Stimulated activated CD4-positive, alpha-beta T cell treated with anti-CD3 and anti-CD28 coated beads, TNF-alpha, amount 100 ng/mL, for 1 hour (primary cell): ENCODE measurements at regions not wholly inside any gene's neighbourhood (a gene's known extent, or its start where the extent isn't known, plus 50 kb on each side); places are given as distances from the start of the nearest gene placed in this dataset.

Experiments
- DNase-seq, 3 donors: peaks; one replicate each; pipeline ENCODE4 v3.0.0-alpha.2; 2020; ENCODE audit warnings: low read depth in 3 of 3, low spot score in 1 of 3

DNA sequence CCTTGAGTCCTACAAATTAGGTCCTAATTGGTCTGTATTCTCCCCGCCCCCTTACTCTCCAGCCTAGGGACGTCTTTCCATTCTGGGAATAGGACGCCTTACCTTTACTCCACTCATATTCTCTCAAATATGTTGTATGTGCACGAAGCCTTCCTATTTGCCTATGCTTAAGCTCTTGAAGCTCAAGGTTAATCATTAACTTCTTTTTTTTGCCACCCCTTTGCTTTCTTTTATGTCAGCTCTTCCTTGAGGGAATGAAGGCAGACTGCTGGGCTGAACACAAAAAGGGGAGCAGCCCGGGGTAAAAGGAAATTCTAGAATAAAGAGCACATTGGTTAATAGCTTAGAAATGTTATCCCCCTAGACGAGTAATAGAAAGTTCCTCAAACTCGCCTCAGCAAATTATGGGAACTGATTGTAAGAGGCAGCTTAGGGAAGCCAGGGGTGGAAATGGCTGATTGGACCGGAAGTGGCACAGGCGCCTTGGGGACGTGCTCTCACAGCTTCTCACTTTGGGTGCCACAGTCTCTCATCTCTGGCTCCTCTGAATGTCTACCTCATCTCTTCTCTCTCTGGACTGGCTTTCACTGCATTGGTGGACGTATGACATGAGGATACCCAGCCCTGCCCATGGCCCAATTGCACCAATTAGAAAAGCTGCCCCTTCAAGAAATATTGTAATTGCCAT lies 122.3 kb upstream of the IL12B start:
- no peak for DNase-seq

DNA sequence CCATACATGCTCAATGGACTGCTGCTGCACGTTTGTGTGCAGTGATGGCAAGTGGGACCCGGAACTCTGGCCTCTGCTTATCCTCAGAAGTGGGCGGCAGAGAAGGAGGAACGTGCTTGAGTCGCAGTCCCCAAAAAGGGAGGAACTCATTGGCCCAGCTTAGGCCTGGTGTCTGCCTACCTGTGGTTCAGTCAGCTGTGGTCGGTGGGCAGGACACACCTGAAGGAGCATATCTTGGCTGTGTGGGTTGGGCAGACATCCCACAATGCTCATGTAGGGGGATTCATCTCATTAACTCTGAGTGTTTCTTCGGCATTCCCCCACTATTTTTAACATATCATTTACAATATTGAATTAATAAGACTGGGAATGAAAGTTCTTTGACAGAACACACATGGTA lies 122.9 kb upstream of the IL12B start:
- no peak for DNase-seq

DNA sequence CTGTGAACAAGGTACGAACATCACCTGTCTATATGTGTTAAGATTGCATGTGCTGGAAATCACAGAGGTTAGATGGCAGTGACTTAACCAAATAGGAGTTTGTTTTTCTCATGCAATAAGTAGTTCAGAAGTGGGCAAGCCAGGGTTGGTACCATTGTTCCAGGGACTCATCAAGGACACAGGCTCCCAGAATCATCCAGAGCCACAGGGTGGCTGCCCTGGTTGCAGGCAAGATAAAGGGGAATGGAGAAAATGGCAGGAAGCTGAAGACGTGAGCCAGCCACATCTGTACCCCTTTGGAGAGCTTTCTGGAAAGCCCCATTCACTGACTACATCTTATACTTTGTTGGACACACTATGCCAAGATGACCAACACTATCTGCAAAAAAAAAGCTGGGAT lies 126.0 kb upstream of the IL12B start:
- DNase-seq = no peak

DNA sequence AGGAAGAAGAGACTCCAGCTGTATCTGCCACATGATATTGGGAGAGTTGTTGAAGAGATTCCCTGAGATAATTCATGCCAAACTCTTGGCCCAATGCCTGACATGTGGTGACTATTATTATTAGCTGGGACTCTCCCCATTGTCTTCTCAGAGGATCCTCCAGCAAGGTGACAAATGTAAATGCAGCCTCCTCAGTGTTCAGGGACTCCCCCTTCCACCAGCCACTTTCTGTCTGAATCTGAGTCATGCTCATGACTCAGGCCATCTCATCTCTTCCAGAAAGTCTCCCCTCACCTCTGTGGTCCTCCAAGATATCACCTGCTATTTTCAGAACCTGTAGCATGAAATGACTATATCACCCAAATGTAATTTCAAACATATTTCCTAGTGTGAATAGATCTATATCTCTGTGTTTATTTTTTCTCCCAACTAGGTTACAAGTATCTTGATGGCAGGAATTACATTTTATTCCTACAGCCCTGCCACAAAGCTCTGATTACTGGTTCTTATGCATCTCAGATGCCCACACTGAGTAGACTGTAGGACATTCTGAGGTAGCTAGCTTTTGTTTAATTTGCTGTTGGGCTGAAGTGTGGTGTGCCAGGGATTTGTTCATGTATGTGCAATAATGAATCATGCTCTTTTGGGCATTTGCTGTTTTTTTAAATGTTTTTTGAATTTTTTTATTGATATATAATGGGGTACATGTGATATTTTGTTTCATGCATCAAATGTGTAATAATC lies 126.6 kb upstream of the IL12B start:
- no peak for DNase-seq

DNA sequence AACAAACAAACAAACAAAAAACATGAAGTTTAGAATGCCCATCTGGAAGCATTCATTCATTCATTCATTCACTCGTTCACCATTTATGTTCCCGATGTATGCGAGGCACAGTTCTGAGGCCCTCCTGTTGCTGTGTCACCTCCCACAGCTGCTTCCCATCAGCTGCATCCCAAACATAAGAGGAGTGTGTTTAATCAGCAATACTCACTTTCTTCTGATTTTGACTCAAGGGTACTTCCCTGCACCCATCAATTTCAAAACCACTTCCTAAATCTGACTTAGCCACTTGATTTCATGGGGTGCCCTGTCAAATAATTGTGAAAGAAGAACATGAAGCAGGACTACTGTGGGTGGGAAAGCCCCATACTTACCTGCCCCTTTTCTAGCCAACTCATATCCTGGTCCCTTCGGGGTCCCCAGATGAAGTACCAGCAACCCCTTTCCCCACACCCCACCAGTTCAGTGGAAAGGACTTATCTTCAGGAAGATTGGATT lies 128.0 kb upstream of the IL12B start:
- no peak for DNase-seq

DNA sequence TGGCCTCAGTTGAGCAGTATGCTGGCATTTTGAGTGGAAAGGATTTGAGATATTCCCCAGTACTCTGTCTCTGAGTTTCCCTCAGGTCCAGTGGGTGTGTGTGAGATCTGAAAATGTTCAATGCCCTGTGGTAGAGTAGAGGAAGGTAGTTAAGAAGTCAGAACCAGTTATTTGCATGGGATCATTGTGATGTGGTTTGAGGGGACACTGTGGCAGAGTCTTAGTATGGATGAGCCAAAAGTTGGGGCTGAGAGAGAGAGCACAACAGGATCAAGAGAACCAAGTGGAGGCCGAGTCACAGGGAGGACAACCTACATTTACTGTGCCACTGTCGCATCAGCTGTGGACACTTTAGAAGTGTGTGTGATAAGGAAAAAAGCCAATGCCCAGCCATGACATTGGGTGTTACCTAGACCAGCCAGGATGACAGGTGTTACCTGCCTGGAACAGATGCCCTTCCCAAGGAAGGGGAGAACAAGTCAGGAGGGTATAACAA lies 128.9 kb upstream of the IL12B start:
- DNase-seq = no peak

DNA sequence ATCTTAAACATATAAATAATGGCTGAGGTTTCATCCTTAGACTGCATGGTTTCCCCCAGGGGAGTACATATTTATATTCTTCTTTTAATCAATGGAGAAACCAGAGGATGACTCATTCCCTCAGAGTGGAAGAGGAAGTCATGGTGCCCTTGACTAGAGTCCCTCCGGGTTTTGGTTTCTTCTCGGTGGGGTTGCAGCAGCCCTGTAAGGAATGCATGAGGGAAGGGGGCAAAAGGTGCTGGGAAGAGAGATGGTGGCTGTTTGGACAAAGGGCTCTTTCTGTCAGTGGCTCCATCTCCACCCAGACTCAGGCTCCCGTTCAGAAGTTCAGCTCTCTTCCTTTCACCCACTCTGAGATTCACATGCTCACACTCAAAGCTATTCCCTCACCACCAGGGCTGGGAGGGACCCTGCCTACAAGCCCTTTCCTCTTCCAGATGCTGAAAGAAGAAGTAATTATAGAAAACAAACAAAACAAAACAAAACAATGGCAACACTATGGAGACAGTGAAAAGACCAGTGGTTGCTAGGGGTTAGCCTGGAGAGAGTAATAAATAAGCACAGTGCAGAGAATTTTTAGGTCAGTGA lies 129.8 kb upstream of the IL12B start:
- no peak for DNase-seq

DNA sequence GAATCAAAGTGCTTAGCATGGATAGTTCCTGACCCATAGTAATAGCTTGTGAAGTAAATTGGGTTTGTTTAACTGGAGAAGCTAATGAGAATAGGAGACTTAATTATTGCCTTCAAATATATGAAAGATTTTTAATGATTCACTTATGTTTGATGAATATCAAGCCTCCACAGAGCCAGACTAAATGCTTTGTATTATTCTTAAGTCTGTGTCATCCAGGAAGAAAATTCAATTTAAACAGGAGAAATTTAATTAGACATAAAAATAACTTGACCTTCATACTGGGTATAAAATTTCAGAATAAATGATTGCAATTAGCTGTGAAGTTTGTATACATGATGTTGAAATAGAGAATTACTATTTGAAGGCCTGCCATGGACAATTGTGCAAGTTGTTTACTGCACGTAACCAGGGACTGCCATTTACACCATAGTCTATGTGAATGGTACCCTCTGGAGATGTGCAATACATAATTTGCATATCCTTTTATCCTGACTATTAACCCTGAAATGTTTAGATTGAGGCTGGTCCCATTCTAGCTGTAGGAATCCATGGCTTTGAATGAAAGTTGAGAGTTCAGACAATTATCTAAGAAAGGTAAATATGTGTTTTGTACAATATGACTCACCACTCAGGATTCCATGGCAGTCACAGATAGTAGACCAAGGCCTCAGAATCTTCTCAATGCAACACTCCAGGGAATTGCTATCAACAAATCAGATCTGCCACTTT lies 133.5 kb upstream of the IL12B start:
- no peak for DNase-seq

DNA sequence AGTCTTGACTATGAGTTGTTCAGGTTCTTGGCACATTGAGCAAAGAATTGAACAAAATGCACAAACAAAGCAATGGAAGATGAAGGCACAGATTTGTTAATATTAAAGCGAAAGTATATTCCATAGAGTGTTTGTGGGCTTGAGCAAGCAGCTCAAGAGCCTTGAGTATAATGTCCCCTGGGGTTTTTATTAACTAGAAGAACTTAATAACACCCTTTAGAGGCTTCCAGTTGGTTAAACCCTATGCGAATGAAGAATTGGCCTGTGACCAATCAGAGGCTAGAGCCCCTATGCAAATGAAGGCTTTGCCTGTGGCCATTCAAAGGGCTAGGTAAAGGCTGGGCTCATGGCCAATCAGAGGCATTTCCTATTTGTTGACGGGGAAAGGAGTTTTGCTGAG lies 135.3 kb upstream of the IL12B start:
- no peak for DNase-seq

DNA sequence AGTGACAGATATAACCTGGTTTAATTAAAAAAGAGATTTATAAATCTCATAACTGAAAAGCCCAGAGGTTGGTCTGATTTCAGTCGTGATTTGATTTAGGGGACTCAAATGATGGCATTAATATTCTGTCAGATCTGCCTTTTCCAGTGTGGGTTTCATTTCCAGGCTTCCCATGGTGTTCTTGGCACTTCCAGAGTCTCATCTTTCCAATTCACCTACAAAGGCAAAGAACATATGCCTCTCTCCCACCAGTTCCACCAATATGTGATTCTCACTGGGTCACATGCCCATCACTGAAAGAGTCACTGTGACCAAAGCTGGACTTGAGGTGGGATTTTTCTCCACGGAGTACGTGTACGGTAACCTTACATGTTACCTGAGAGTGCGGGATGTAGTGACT lies 137.4 kb upstream of the IL12B start:
- no peak for DNase-seq

DNA sequence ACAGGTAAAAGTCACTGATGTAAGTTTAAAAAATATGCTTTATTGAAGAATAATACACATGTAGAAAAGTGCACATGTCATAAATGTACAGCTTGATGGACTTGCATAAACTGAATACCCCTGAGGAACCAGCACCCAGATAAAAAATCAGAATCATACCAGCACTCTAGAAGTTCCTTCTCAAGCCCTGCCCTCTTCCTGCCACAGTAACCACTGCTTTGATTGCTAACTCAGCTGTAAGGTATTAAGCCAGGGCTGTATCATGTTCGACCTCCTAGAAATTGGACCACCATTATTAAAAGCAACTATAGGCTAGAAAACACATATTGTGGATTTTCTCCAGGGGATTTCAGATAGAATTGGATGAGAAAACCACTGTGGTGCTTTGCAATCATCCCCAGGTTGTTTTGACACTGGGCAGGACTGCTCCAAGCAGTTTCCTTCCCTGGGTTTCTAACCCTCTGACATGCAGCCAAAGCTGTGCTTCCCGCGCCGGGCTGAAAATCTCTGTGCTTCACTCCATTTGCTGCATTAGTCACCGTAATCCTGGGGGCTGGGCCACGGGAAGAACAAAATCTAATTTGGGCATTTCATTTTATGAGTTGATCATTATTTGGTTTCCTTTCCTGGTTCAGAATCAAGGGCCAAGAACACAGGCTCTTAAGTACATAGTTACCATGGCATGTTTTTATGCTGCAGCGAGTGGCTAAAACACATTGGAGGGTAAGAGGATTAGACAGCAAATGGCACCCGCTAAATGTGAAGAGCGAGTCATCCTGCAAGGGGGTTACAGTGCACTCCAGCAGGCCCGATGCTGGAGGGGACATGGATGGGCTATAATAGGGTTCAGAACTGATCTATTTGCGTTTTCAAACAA lies 139.4 kb upstream of the IL12B start:
- DNase-seq = no peak

DNA sequence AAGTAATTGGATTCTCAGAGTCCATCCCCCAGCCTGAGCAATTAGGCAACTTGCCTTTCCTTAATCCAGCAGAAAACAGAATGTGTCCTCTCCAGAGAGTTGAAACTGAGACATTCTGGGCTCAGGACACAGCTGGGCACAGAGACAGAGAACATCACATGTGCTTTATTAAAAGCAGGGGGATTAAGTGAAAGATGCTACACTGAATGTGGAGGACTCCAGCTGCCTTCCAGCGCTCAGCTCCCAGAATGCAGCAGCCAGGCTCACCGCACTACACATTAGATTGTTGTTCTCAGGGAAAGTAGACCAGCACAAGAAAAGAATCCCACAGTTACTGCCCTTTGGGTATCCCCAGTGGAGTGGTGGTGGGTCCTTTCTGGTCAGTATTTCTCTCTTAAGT lies 141.6 kb upstream of the IL12B start:
- DNase-seq = no peak

DNA sequence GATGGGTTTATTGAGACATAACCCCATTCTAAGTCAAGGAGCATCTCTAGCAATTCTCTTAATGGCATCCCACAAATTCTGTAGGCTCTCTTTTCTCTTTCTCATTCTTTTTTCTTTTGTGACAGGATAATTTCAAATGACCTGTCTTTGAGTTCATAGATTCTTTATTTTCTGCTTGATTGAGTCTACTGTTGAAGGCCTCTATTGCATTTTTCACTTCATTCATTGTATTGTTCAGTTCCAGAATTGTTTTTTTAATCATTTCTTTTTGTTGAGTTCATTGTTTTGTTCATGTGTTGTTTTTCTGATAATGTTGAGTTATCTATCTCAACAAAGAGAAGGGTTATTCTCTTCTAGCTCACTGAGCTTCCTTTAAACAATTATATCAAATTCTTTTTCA lies 144.7 kb upstream of the IL12B start:
- DNase-seq = no peak

DNA sequence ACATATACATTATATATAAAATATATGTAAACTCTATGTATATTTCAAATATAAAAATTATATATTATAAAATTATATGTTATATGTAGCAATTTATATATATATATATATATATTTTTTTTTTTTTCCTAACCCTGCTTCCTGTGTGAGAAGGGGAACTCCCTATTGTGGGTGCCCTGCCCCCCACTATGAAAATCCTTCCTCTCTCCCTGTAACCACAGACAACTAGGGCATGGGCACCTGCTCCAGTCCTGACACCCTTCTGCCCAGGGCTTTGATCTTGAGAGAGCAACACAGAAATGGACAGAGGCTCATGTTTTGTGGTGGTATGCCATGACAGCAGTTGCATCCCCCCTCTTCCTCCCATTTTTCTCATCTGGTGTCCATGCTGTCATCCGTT lies 148.7 kb upstream of the IL12B start:
- no peak for DNase-seq

DNA sequence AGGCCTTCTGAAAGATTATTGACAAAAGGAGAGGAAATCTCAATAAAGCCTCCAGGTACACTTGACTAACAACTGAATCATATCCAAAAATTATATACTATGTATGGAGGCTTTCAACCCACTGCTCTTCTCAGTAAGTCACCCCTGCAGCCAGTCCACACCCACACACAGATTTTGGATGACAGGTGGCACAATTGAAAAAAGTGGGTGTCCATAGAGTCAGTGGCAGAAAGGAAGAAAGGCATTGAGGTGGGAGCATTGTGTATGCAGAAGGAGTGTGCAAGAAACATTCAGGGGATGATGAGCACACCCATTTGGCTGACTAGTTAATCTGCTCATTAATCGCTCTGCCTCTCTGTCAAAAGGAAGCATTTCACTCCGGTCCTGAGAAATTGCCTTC lies 150.6 kb upstream of the IL12B start:
- no peak for DNase-seq

DNA sequence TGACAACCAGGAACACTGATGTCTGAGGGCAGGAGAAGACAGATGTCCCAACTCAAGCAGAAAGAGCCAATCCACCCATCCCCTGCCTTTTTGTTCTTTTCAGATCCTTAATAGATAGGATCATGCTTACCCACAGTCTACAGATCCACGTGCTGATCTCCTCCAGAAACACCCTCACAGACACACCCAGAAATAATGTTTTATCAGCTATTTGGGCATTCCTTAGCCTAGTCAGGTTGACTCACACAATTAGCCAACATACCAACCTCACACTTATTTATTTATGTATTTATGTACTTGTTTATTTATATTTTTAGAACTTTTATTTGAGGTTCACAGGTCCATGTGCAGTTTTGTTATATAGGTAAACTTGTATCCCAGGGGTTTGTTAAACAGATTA lies 151.5 kb upstream of the IL12B start:
- no peak for DNase-seq

DNA sequence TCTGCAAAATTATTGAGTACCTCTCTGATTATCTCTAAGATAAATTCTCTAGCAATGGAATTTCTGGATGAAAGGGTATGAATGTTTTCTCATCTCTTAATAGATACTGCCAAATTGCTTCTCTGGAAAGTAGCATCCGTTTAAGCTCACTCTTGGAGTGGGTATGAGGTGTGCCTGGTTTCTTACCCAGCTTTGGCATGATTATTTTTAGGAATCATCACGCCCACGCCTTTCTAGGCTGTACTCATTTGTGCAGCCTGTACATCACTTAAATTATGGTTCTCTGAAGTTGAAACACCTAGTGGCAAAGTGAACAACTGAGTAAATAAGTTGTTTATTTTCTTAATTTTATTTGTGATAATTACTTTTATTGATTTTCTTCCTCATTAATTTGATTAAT lies 156.5 kb upstream of the IL12B start:
- no peak for DNase-seq

DNA sequence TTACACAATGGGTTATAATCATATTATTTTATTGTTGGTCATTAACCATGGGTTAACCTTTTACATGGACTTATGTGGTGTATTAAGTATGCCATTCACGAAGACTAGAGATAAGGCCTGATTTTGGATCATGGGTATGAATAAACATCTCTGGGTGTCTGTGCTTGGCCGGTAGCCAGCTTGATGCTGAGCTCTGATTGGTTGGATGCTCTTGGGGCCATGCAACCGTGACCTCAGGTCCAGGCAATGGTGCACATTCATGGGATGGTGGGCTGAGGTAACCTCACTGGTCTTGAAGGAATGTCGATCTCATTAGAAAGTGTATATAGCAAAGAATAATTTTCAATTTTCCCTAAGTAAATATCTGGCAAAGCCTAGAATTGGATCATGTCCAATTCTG lies 158.2 kb upstream of the IL12B start:
- DNase-seq = no peak

DNA sequence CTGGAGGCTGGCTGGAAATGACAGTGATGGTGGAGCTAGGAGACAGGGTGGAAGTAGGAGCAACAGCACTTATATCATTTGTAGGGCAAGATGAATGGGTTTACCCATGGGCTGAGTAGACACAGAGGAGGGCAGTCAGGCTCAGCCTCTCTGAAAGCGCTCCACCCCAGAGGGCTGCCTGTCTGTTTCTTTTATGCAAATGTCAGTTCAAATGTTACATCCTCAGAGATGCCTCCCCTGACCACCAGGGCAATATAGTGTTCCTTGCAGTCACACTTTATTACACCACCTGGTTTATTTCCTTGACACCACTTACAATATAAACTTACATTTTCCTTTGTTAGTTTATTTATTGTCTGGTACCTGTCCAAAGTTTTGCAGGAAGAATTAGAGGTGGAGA lies 159.5 kb upstream of the IL12B start:
- no peak for DNase-seq

DNA sequence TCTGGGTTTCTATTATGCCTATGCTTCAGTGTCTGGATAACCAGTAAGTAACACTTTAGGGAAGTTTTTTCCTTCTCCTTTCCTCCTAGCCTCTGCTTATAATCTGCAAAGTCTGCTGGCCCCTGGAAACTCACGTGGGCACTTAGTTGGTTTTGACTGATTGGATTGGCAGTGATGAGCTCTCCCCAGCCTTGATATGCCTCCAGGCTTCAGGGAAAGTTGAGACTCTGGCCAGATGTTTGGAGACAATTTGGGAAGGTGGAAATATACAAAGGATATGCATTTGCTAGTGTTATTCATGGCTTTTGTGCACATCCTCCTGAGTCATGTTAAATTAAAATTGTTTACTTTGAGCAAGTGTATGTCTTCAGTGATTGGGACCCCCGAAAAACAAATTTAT lies 160.2 kb upstream of the IL12B start:
- no peak for DNase-seq

DNA sequence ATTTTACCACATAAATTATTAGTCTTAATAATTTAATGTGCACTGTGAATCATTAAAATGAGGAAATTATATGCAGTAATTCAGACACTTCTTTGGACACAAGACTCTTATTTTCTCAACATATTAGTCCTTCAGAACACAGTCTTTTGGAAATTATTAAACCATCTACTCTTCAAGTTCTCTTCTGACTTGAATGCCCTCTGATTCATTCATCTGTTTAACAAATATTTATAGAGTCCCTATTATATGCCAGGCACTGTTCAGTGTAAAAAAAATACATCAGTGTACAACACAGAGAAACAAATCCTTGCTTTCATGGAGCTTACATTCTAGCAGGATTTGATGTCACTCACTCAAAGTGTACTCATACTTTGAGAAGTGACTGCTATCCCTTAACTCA lies 163.4 kb upstream of the IL12B start:
- DNase-seq = no peak
